Mesendoderm (in vitro differentiated cells): ENCODE measurements at regions not wholly inside any gene's neighbourhood (a gene's known extent, or its start where the extent isn't known, plus 50 kb on each side); places are given as distances from the start of the nearest gene placed in this dataset.

Experiments
- DNase-seq: peaks from one replicate; pipeline ENCODE4 v3.0.0; 2013
- H2AK5ac ChIP-seq: 2 replicates; pipeline ENCODE4 v1.6.1; 2013; ENCODE audit warnings: low read length, inconsistent platforms
- H2BK120ac ChIP-seq: 2 replicates; pipeline ENCODE4 v1.6.1; 2013; ENCODE audit warnings: low read depth, mild to moderate bottlenecking, low read length, moderate library complexity, mixed read lengths
- H2BK15ac ChIP-seq: replicated peaks from 2 replicates; pipeline ENCODE4 v1.6.1; 2013; ENCODE audit warnings: low read depth, mild to moderate bottlenecking, moderate library complexity
- H2BK5ac ChIP-seq: 2 replicates; pipeline ENCODE4 v1.6.1; 2013; ENCODE audit warnings: low read length, inconsistent platforms
- H3K18ac ChIP-seq: 2 replicates; pipeline ENCODE4 v1.6.1; 2013; ENCODE audit warnings: mild to moderate bottlenecking, low read length, mixed read lengths
- H3K23ac ChIP-seq: one replicate; pipeline ENCODE4 v1.6.1; 2013; ENCODE audit warnings: low read length
- H3K27ac ChIP-seq: 2 replicates; pipeline ENCODE4 v1.5.1; 2013; ENCODE audit warnings: low read depth, mild to moderate bottlenecking, inconsistent platforms, low read length, moderate library complexity
- H3K27me3 ChIP-seq: 2 replicates; pipeline ENCODE4 v1.6.1; 2013; ENCODE audit warnings: low read length, control low read depth, mild to moderate bottlenecking, inconsistent platforms; ENCODE audit not compliant: insufficient read depth, poor library complexity
- H3K36me3 ChIP-seq: 2 replicates; pipeline ENCODE4 v1.6.1; 2013; ENCODE audit warnings: low read length, inconsistent platforms; ENCODE audit not compliant: control insufficient read depth, insufficient read depth
- H3K4ac ChIP-seq: one replicate; pipeline ENCODE4 v1.6.1; 2013; ENCODE audit warnings: low read depth, mild to moderate bottlenecking, low read length, moderate library complexity
- H3K4me1 ChIP-seq: 2 replicates; pipeline ENCODE4 v1.6.1; 2013; ENCODE audit warnings: low read depth, low read length, inconsistent platforms; ENCODE audit not compliant: control insufficient read depth
- H3K4me2 ChIP-seq: 2 replicates; pipeline ENCODE4 v1.6.1; 2013; ENCODE audit warnings: low read length
- H3K4me3 ChIP-seq: 2 replicates; pipeline ENCODE4 v1.5.1; 2013; ENCODE audit warnings: mild to moderate bottlenecking, low read length
- H3K56ac ChIP-seq: one replicate; pipeline ENCODE4 v1.6.1; 2013; ENCODE audit warnings: low read length
- H3K79me1 ChIP-seq: 2 replicates; pipeline ENCODE4 v1.6.1; 2013; ENCODE audit warnings: low read length, inconsistent platforms
- H3K79me2 ChIP-seq: 2 replicates; pipeline ENCODE4 v1.6.1; 2013; ENCODE audit warnings: mild to moderate bottlenecking, low read length; ENCODE audit not compliant: control insufficient read depth, insufficient read depth
- H3K9ac ChIP-seq: 2 replicates; pipeline ENCODE4 v1.6.1; 2013; ENCODE audit warnings: low read length, inconsistent platforms
- H4K5ac ChIP-seq: one replicate; pipeline ENCODE4 v1.6.1; 2013; ENCODE audit warnings: low read length
- H4K8ac ChIP-seq: one replicate; pipeline ENCODE4 v1.6.1; 2013; ENCODE audit warnings: low read depth, mild to moderate bottlenecking, control low read depth, low read length, moderate library complexity
- WGBS: extraction: QIAGEN DNeasy Blood & Tissue Kit; methylation state at CpG from one replicate; pipeline ENCODE4 v1.1.7; 2013; ENCODE audit warnings: low lambda C conversion rate, missing lambda C conversion rate; ENCODE audit not compliant: insufficient coverage; ENCODE audit errors: extremely low coverage; 5-methylcytosine and 5-hydroxymethylcytosine counted together

- no peak overlapping the region for H2BK120ac ChIP-seq
- no peak overlapping the region for H2AK5ac ChIP-seq
- H3K23ac ChIP-seq, result no peak overlapping the region
- no peak for DNase-seq
- no peaks in the 10 kb centered on the region for H3K79me1 ChIP-seq
- H4K5ac ChIP-seq, result no peak overlapping the region
- no peaks in the 10 kb centered on the region for H3K79me2 ChIP-seq
- WGBS, result no CpG with 5 or more reads among the region's 2 CpGs
- H3K27ac ChIP-seq, result no peak overlapping the region
- H3K4me2 ChIP-seq, result no peak overlapping the region
- no peak overlapping the region for H3K4me3 ChIP-seq
- no peaks in the 10 kb centered on the region for H3K36me3 ChIP-seq
- no peaks in the 10 kb centered on the region for H3K4me1 ChIP-seq
- no peak overlapping the region for H3K18ac ChIP-seq
- no peaks in the 10 kb centered on the region for H3K27me3 ChIP-seq
- H3K9ac ChIP-seq, result no peak overlapping the region
- H3K56ac ChIP-seq, result no peak overlapping the region
- no peak overlapping the region for H2BK5ac ChIP-seq
- H2BK15ac ChIP-seq, result no peak overlapping the region
- no peak overlapping the region for H4K8ac ChIP-seq
- no peak overlapping the region for H3K4ac ChIP-seq
Measured at GRCh38 chr7:47204709-47205108, 377.2 kb downstream of the TNS3 start.

DNA sequence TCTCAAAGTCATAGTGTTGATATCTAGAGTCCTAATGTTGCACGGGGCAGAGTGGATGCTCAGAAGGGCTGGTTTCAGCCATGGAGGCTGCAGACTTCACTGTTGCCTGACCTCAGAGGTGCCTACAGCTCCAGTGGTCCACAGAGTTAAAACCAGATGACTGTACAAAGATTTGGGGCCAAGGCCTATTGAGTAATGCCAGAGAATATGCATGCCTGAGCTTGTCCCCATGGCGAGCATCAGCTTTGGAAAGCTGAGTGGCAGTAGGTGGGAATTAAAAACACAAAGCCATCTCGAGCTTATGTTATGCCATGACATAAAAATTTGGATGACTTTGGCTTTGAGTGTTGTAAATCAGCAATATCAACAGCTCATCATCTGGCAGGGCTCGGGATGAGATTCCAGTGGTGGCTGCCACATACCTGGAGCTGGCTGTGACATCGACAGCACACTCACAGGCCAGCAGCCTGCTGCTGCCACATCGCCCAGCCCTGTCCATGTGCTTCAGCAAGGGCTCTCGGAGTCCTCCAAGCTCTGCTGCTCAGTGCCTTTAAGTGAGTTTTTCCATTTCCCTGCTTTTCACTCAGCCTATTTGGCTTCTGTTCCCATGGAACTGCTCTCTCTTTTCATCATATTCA is 379.6 kb downstream of the TNS3 start:
- H2AK5ac ChIP-seq, result no peak overlapping the region
- H2BK15ac ChIP-seq, result no peak overlapping the region
- WGBS, result no CpG with 5 or more reads among the region's 7 CpGs
- H3K18ac ChIP-seq, result no peak overlapping the region
- no peak overlapping the region for H3K56ac ChIP-seq
- no peak overlapping the region for H3K4me3 ChIP-seq
- no peaks in the 10 kb centered on the region for H3K79me1 ChIP-seq
- no peaks in the 10 kb centered on the region for H3K4me1 ChIP-seq
- no peak overlapping the region for H2BK120ac ChIP-seq
- no peak overlapping the region for H2BK5ac ChIP-seq
- no peak overlapping the region for H3K4ac ChIP-seq
- H4K8ac ChIP-seq, result no peak overlapping the region
- no peak overlapping the region for H3K23ac ChIP-seq
- no peaks in the 10 kb centered on the region for H3K79me2 ChIP-seq
- no peak overlapping the region for H4K5ac ChIP-seq
- H3K27me3 ChIP-seq, result no peaks in the 10 kb centered on the region
- no peak overlapping the region for H3K27ac ChIP-seq
- H3K9ac ChIP-seq, result no peak overlapping the region
- DNase-seq, result no peak
- no peak overlapping the region for H3K4me2 ChIP-seq
- H3K36me3 ChIP-seq, result no peaks in the 10 kb centered on the region

GRCh38 chr7:47198159-47198558 is 383.8 kb downstream of the TNS3 start:
- Histone ChIP-seq H2BK15ac (no peak overlapping the region), H3K4me1 (no peaks in the 10 kb centered on the region), H3K23ac (no peak overlapping the region), H3K18ac (no peak overlapping the region), H4K5ac (no peak overlapping the region), H3K9ac (no peak overlapping the region), H3K79me1 (no peaks in the 10 kb centered on the region), H3K27me3 (no peaks in the 10 kb centered on the region), H4K8ac (no peak overlapping the region), H2BK5ac (no peak overlapping the region), H3K27ac (no peak overlapping the region), H3K79me2 (no peaks in the 10 kb centered on the region), H3K4me3 (no peak overlapping the region), H3K36me3 (no peaks in the 10 kb centered on the region), H3K56ac (no peak overlapping the region), H3K4ac (no peak overlapping the region), H2BK120ac (no peak overlapping the region), H2AK5ac (no peak overlapping the region), H3K4me2 (no peak overlapping the region)
- no CpG with 5 or more reads among the region's 1 CpG for WGBS
- no peak for DNase-seq

- no peak overlapping the region for H3K56ac ChIP-seq
- WGBS, result no CpG with 5 or more reads among the region's 2 CpGs
- no peak overlapping the region for H3K9ac ChIP-seq
- no peak overlapping the region for H2AK5ac ChIP-seq
- no peak overlapping the region for H3K23ac ChIP-seq
- H4K8ac ChIP-seq, result no peak overlapping the region
- H2BK15ac ChIP-seq, result no peak overlapping the region
- no peak overlapping the region for H2BK120ac ChIP-seq
- H3K4me2 ChIP-seq, result no peak overlapping the region
- no peak overlapping the region for H2BK5ac ChIP-seq
- no peak for DNase-seq
- no peak overlapping the region for H3K18ac ChIP-seq
- H3K79me1 ChIP-seq, result no peaks in the 10 kb centered on the region
- H3K4me1 ChIP-seq, result no peaks in the 10 kb centered on the region
- no peaks in the 10 kb centered on the region for H3K27me3 ChIP-seq
- H3K27ac ChIP-seq, result no peak overlapping the region
- no peak overlapping the region for H4K5ac ChIP-seq
- H3K36me3 ChIP-seq, result no peaks in the 10 kb centered on the region
- no peak overlapping the region for H3K4me3 ChIP-seq
- no peak overlapping the region for H3K4ac ChIP-seq
- H3K79me2 ChIP-seq, result no peaks in the 10 kb centered on the region
Measured at GRCh38 chr7:47197486-47197885, 384.4 kb downstream of the TNS3 start.

DNA sequence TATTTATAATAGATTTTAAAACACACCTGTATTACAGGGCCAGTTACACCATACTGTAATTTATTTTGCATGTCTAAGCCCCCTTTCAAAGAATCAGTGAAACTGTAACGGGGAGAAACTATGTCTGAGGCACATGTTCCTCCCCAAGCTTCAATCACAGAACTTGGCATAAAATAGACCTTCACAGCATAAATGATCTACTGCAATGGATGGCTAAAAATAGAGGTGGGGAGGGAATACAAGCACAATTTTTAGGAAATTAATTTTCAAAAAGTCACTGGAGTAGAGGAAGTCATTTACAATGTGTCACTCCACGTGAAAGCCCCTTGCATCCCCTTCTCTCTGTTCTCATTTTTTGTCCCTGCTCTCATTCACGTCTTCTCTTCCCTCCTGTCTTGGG is 385.2 kb downstream of the TNS3 start:
- no CpG with 5 or more reads among the region's 3 CpGs for WGBS
- H3K23ac ChIP-seq, result no peak overlapping the region
- H4K5ac ChIP-seq, result no peak overlapping the region
- no peaks in the 10 kb centered on the region for H3K79me1 ChIP-seq
- H2BK120ac ChIP-seq, result no peak overlapping the region
- H4K8ac ChIP-seq, result no peak overlapping the region
- H3K9ac ChIP-seq, result no peak overlapping the region
- H3K56ac ChIP-seq, result no peak overlapping the region
- no peak overlapping the region for H3K4me3 ChIP-seq
- H3K4ac ChIP-seq, result no peak overlapping the region
- H3K4me1 ChIP-seq, result no peaks in the 10 kb centered on the region
- H3K27me3 ChIP-seq, result no peaks in the 10 kb centered on the region
- H3K79me2 ChIP-seq, result no peaks in the 10 kb centered on the region
- no peaks in the 10 kb centered on the region for H3K36me3 ChIP-seq
- H2BK15ac ChIP-seq, result no peak overlapping the region
- H2BK5ac ChIP-seq, result no peak overlapping the region
- H3K27ac ChIP-seq, result no peak overlapping the region
- no peak overlapping the region for H3K4me2 ChIP-seq
- no peak overlapping the region for H3K18ac ChIP-seq
- H2AK5ac ChIP-seq, result no peak overlapping the region
- no peak for DNase-seq

- Histone ChIP-seq H3K18ac (no peak overlapping the region), H2BK120ac (no peak overlapping the region), H2AK5ac (no peak overlapping the region), H3K27me3 (no peaks in the 10 kb centered on the region), H3K9ac (no peak overlapping the region), H4K5ac (no peak overlapping the region), H3K4ac (no peak overlapping the region), H3K23ac (no peak overlapping the region), H3K56ac (no peak overlapping the region), H3K4me2 (no peak overlapping the region), H3K79me2 (no peaks in the 10 kb centered on the region), H3K4me1 (no peaks in the 10 kb centered on the region), H3K4me3 (no peak overlapping the region), H3K36me3 (no peaks in the 10 kb centered on the region), H2BK15ac (no peak overlapping the region), H4K8ac (no peak overlapping the region), H3K27ac (no peak overlapping the region), H3K79me1 (no peaks in the 10 kb centered on the region), H2BK5ac (no peak overlapping the region)
- no CpG with 5 or more reads among the region's 3 CpGs for WGBS
- no peak for DNase-seq
Measured at GRCh38 chr7:47196106-47196645, 385.7 kb downstream of the TNS3 start.
